ENCODE measurements at regions not wholly inside any gene's neighbourhood (a gene's known extent, or its start where the extent isn't known, plus 50 kb on each side); places are given as distances from the start of the nearest gene placed in this dataset.
"Not testable (repeated sequence)": the region's sequence is repeated elsewhere in the genome, so short reads cannot be mapped to it uniquely, and the experiment has no call there.

DNA sequence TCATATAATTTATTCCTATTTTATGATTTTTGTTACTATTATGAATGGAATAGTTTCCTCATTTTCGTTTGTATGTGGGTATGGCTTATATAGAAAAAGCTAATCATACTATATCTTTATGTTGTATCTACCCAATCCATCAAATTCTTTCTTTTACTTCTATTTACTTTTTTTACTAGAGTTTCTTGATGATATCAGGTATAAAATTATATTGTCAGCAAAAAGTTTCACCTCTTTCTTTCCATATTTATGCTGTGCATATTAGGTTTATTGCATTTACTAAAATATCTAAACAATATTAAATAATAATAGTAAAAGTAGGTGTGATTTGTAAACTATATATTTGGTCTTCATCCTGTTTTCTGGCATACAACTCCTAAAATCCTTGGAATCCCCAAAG is 146.7 kb upstream of the PLXNC1 start:
- whole genome bisulfite sequencing, 2 donors: 24 to 32% methylated on average over 1 of the region's 1 CpG

DNA sequence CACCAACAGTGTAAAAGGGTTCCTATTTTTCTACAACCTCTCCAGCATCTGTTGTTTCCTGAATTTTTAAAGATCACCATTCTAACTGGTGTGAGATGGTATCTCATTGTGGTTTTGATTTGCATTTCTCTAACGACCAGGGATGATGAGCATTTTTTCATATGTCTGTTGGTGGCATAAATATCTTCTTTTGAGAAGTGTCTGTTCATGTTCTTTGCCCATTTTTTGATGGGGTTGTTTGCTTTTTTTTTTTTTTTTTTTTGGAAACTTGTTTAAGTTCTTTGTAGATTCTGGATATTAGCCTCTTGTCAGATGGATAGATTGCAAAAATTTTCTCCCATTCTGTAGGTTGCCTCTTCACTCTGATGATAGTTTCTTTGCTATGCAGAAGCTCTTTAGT is 145.5 kb upstream of the PLXNC1 start:
- ATAC-seq; H3K27me3 ChIP-seq; H3K36me3 ChIP-seq (replicated peaks in 1 of 2; ENCODE audit: insufficient read depth in 1 of 2, low read depth in 2 of 2); H3K9me3 ChIP-seq; DNase-seq; H3K4me3 ChIP-seq; H3K4me1 ChIP-seq; intact Hi-C loops (cut with DNase I); H3K27ac ChIP-seq: not testable (repeated sequence)
- 29 to 41% methylated on average over 1 of the region's 1 CpG for WGBS, 2 donors

More for the DNA sequence above, 146.7 kb upstream of the PLXNC1 start:
- peaks cover 0 to 8% (median 0%) of the 10 kb centered on the region in 3 donors for H3K9me3 ChIP-seq
- ATAC-seq: no peak
- no peaks in the 10 kb centered on the region for H3K4me1 ChIP-seq
- H3K27me3 ChIP-seq: no peaks in the 10 kb centered on the region
- no peak for DNase-seq
- TF ChIP-seq, protein P1, sequence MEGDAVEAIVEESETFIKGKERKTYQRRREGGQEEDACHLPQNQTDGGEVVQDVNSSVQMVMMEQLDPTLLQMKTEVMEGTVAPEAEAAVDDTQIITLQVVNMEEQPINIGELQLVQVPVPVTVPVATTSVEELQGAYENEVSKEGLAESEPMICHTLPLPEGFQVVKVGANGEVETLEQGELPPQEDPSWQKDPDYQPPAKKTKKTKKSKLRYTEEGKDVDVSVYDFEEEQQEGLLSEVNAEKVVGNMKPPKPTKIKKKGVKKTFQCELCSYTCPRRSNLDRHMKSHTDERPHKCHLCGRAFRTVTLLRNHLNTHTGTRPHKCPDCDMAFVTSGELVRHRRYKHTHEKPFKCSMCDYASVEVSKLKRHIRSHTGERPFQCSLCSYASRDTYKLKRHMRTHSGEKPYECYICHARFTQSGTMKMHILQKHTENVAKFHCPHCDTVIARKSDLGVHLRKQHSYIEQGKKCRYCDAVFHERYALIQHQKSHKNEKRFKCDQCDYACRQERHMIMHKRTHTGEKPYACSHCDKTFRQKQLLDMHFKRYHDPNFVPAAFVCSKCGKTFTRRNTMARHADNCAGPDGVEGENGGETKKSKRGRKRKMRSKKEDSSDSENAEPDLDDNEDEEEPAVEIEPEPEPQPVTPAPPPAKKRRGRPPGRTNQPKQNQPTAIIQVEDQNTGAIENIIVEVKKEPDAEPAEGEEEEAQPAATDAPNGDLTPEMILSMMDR (IDR thresholded peaks at IDR 0.05): no peak
- TF ChIP-seq POLR2A (IDR thresholded peaks at IDR 0.05): no peak
- H3K27ac ChIP-seq: no peak overlapping the region
- H3K4me3 ChIP-seq: no peak overlapping the region
- intact Hi-C loops (cut with DNase I): no loop called here
- H3K36me3 ChIP-seq (replicated peaks in 1 of 2; ENCODE audit: insufficient read depth in 1 of 2, low read depth in 2 of 2): no peaks in the 10 kb centered on the region

GRCh38 chr12:94007833-94008232 is 140.5 kb upstream of the PLXNC1 start:
- H3K36me3 ChIP-seq (replicated peaks in 1 of 2; ENCODE audit: insufficient read depth in 1 of 2, low read depth in 2 of 2); H3K4me3 ChIP-seq; ATAC-seq; H3K27ac ChIP-seq; DNase-seq; H3K27me3 ChIP-seq; H3K4me1 ChIP-seq; H3K9me3 ChIP-seq; intact Hi-C loops (cut with DNase I): not testable (repeated sequence)
- WGBS, 2 donors: 75 to 78% methylated on average over 6 of the region's 6 CpGs

GRCh38 chr12:94010307-94010706 is 138.1 kb upstream of the PLXNC1 start:
- Histone ChIP-seq H3K27ac (no peak overlapping the region), H3K36me3 (replicated peaks in 1 of 2; ENCODE audit: insufficient read depth in 1 of 2, low read depth in 2 of 2) (no peaks in the 10 kb centered on the region), H3K4me3 (no peak overlapping the region), H3K27me3 (no peaks in the 10 kb centered on the region), H3K4me1 (no peaks in the 10 kb centered on the region), H3K9me3 (no peaks in the 10 kb centered on the region)
- TF ChIP-seq POLR2A (IDR thresholded peaks at IDR 0.05): no peak
- no peak for ATAC-seq
- DNase-seq: no peak
- 48 to 69% methylated on average over 3 of the region's 3 CpGs for WGBS, 2 donors
- intact Hi-C loops (cut with DNase I): no loop called here

DNA sequence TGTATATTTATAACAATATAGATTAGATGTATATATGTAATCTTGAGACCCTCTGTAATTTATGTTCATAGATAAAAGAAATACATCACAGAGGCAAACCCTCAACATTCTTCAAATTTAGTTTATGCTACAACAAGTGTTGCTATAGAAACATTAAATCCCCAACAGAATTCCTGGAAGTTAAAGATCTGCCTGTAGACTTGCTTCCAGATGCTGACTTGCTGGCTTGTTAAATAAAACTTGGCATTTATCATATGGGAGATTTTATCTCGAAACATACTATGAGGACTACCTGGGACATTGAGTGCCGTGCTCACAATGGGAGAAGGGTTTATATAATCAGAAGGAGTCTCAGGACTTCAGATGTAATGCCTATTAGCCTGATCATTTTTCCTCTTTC is 136.3 kb upstream of the PLXNC1 start:
- H3K36me3 ChIP-seq (replicated peaks in 1 of 2; ENCODE audit: insufficient read depth in 1 of 2, low read depth in 2 of 2): no peaks in the 10 kb centered on the region
- no peak for TF ChIP-seq POLR2A (IDR thresholded peaks at IDR 0.05)
- TF ChIP-seq, protein P1 (IDR thresholded peaks at IDR 0.05): no peak
- no peaks in the 10 kb centered on the region for H3K4me1 ChIP-seq
- H3K27me3 ChIP-seq: no peaks in the 10 kb centered on the region
- H3K27ac ChIP-seq: no peak overlapping the region
- 65 to 74% methylated on average over 2 of the region's 2 CpGs for WGBS, 2 donors
- no peak for ATAC-seq
- DNase-seq: no peak
- intact Hi-C loops (cut with DNase I): no loop called here
- H3K4me3 ChIP-seq: no peak overlapping the region
- H3K9me3 ChIP-seq: peaks cover 0 to 5% (median 0%) of the 10 kb centered on the region in 3 donors

- ATAC-seq: no peak
- intact Hi-C loops (cut with DNase I): no loop called here
- TF ChIP-seq, protein P1 (IDR thresholded peaks at IDR 0.05): no peak
Measured at GRCh38 chr12:94012590-94012989, 135.8 kb upstream of the PLXNC1 start.

DNA sequence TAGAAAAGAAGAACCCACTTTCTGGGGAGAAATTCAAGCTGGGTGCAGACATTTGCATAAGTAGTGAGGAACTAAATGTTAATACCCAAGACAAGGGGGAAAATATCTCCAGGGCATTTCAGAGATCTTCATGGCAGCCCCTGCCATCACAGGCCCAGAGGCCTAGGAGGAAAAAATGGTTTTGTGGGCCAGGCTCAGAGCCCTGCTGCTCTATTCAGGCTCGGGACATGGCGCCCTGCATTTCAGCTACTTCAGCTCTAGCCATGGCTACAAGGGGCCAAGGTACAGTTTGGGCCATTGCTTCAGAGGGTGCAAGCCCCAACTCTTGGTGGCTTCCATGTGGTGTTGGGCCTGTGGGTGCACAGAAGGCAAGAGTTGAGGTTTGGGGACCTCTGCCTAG is 131.1 kb upstream of the PLXNC1 start:
- 85% methylated on average over 2 of the region's 2 CpGs; no CpG with 5 or more reads in 1 of the 2 donors for WGBS, 2 donors
- H3K4me1 ChIP-seq; H3K27me3 ChIP-seq; H3K27ac ChIP-seq; H3K4me3 ChIP-seq; intact Hi-C loops (cut with DNase I); DNase-seq; H3K36me3 ChIP-seq (replicated peaks in 1 of 2; ENCODE audit: insufficient read depth in 1 of 2, low read depth in 2 of 2); ATAC-seq: not testable (repeated sequence)
- H3K9me3 ChIP-seq: peaks cover 0 to 15% (median 0%) of the 10 kb centered on the region in 3 donors

More at GRCh38 chr12:94012590-94012989, 135.8 kb upstream of the PLXNC1 start:
- 19 to 36% methylated on average over 1 of the region's 1 CpG for WGBS, 2 donors
- Histone ChIP-seq H3K4me1 (no peaks in the 10 kb centered on the region), H3K27ac (no peak overlapping the region), H3K27me3 (no peaks in the 10 kb centered on the region), H3K4me3 (no peak overlapping the region), H3K36me3 (replicated peaks in 1 of 2; ENCODE audit: insufficient read depth in 1 of 2, low read depth in 2 of 2) (no peaks in the 10 kb centered on the region), H3K9me3 (peaks cover 0 to 11% (median 0%) of the 10 kb centered on the region in 3 donors)
- no peak for DNase-seq
